GM12874 (cell line): ENCODE measurements at regions not wholly inside any gene's neighbourhood (a gene's known extent, or its start where the extent isn't known, plus 50 kb on each side); places are given as distances from the start of the nearest gene placed in this dataset.

Experiments
- TF ChIP-seq, protein P1 (sequence below): IDR thresholded peaks from 2 replicates; pipeline ENCODE4 v1.5.1; 2011; ENCODE audit warnings: low read depth, mild to moderate bottlenecking, control low read depth, low read length, moderate library complexity; ENCODE audit not compliant: insufficient read depth

- TF ChIP-seq, protein P1, sequence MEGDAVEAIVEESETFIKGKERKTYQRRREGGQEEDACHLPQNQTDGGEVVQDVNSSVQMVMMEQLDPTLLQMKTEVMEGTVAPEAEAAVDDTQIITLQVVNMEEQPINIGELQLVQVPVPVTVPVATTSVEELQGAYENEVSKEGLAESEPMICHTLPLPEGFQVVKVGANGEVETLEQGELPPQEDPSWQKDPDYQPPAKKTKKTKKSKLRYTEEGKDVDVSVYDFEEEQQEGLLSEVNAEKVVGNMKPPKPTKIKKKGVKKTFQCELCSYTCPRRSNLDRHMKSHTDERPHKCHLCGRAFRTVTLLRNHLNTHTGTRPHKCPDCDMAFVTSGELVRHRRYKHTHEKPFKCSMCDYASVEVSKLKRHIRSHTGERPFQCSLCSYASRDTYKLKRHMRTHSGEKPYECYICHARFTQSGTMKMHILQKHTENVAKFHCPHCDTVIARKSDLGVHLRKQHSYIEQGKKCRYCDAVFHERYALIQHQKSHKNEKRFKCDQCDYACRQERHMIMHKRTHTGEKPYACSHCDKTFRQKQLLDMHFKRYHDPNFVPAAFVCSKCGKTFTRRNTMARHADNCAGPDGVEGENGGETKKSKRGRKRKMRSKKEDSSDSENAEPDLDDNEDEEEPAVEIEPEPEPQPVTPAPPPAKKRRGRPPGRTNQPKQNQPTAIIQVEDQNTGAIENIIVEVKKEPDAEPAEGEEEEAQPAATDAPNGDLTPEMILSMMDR = no peak
Measured at GRCh38 chr3:77906102-77906709, 866.3 kb downstream of the ROBO2 start.

DNA sequence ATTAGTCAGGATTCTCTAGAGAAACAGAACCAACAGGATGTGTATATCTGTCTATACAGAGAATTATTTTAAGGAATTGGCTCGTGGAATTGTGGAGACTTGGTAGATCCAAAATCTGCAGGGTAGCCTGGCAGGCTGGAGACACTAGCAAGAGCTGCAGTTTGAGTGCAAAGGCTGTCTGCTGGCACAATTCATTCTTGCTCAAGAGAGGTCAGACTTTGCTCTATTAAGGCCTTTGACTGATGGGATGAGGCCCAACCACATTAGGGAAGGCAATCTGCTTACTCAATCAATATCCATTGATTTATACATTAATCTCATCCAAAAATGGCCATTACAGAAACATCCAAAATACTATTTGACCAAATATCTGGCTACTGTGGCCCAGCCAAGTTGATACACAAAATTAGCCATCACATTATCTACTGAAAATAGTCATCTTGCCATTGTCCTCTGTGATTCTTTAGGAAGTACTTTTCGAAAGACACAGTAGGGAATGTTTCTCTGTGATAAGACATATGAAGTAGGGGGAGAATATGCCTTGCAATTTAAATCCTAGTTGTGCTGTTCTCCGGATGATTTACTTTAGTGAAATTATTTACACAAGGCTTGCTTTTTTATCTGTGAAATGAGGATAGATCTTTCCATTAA is 873.8 kb downstream of the ROBO2 start:
- TF ChIP-seq, protein P1 = no peak

GRCh38 chr3:77915336-77915735 is 875.4 kb downstream of the ROBO2 start:
- TF ChIP-seq, protein P1 = no peak

GRCh38 chr3:77917225-77917624 is 877.3 kb downstream of the ROBO2 start:
- TF ChIP-seq, protein P1 = no peak

DNA sequence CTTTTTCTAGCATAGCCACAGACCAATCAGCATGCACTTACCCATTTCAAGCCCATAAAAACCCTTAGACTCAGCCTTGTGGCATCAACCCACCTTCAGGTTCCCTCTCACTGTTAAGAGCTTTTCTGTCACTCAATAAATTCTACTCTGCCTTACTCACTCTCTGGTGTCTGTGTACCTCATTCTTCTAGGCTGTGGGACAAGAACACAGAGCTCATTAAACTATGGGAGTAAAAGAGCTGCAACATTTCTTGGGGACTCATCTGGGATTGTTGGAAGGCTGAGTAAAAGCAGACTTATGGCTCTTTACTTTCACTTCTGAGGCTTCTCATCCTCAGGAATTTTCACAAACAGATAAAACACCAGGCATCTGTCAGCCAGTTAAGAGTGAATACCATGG is 879.3 kb downstream of the ROBO2 start:
- TF ChIP-seq, protein P1 = no peak

DNA sequence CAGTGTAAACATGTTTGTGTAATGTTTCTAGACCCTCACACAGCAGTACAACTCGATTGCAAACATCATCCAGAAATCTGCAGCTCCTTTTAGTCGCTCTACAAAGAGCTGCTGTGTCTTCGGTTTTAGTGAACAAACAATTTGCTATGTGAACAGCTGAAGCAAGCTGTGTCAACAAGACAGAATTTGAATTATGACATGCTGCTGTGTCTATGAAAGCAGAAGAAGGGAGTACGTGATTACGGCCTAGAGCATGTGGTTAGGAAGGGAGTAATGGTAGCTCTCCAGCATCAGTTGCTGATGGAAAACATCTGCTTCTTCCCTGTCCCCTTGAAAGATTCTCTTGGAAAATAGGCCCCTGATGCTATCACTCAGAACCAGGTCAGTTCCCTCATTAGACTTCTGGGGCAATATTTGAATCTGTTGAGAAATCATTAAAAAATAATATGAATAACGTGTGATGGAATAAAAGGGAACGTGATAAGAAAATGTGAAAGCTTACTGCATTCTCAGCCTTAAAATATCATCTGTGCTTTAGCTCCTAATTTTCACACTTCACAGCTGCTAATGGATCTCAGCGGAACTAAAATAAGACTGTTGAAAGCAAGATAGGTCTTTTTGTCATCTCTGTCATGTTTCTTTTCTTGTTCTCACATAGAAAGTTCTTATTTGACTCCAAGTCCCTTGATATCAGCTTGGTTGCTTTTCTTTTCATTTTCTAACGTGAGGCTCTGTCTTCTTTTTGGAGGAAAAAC is 891.5 kb downstream of the ROBO2 start:
- TF ChIP-seq, protein P1 = no peak

GRCh38 chr3:77932926-77933325 is 893.0 kb downstream of the ROBO2 start:
- TF ChIP-seq, protein P1 = no peak
